Activated CD4-positive, alpha-beta T cell treated with anti-CD3 and anti-CD28 coated beads, Interleukin-2, amount 50 U/mL, for 16 hours (primary cell): ENCODE measurements at regions not wholly inside any gene's neighbourhood (a gene's known extent, or its start where the extent isn't known, plus 50 kb on each side); places are given as distances from the start of the nearest gene placed in this dataset.
A peak's percentile ranks its signal among the peaks of the same experiment; 100 is the strongest.
"Not testable (repeated sequence)": the region's sequence is repeated elsewhere in the genome, so short reads cannot be mapped to it uniquely, and the experiment has no call there.

Source experiments
- DNase-seq: peaks from one replicate; pipeline ENCODE4 v3.0.0-alpha.2; 2020

DNA sequence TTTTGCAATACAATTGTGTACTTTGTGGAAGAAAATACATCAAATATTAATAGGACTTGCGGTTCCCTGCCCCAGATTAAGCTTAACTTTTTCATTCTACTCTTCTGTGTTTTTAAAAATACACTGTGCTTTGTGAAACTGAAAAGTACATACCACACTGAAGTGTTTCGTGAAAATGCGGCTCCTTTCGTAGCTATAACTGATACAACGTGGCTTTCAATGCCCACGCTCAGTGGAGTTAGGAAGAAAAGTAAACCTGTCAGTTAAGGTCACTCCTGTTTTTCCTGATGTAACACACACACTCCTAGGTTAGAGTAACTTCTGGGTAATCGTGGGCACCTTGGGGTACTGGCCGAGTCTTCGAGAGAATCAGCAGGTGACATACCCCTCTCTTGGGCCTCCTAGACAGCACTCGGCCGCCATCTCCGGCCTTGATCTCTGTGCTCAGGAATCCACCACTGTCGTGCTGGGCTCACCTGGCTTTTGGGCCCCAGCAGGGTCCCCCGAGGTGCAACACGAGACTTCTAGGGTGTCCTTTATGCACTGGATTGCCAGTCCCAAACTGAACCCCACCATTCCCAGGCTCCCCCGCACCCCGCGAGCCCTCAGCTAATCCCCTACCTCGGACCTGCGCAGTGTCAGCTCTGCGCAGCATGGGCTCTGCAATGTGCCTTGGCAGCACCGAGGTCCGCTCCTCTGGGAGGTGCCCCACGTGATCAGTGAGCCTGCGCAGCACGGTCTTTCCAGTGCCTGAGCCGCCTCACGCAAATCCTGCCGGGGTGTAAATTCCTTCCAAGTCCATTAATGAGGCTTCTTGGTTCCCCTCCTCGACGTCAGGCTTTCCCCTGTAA lies 162.6 kb upstream of the INTU start:
- DNase-seq: no peak

- not testable (repeated sequence) for DNase-seq
Observed at GRCh38 chr4:127478271-127478670, 154.5 kb upstream of the INTU start.

GRCh38 chr4:127479031-127479622 lies 153.6 kb upstream of the INTU start:
- no peak for DNase-seq

GRCh38 chr4:127482049-127482448 lies 150.7 kb upstream of the INTU start:
- no peak for DNase-seq

- DNase-seq: no peak
Observed at GRCh38 chr4:127484117-127484516, 148.6 kb upstream of the INTU start.

- DNase-seq: no peak
Observed at GRCh38 chr4:127486248-127486647, 146.5 kb upstream of the INTU start.

GRCh38 chr4:127491571-127491970 lies 141.2 kb upstream of the INTU start:
- no peak for DNase-seq

GRCh38 chr4:127496875-127497274 lies 135.9 kb upstream of the INTU start:
- DNase-seq: peak; percentile 15

- no peak for DNase-seq
Observed at GRCh38 chr4:127498366-127498765, 134.4 kb upstream of the INTU start.

- DNase-seq: no peak
Observed at GRCh38 chr4:127500242-127500641, 132.5 kb upstream of the INTU start.

- DNase-seq: no peak
Observed at GRCh38 chr4:127501103-127501502, 131.7 kb upstream of the INTU start.

DNA sequence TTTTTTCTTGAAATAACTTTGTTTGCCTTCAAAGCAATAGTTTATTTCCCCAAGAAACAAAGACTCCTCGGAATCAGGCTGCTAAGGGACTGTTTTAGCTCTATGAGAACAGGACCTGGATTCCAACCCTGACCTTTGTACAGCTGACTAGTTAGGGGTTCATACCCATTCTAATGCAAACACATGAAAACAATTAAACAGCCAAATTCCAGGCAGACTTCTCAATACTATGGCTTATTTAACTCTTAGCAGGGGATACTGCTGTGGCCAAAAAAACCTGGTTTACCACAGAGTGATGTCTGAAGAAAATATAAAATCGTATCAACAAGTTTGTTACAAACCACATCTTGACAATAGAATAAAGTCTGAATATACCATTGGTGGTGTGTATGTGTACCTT lies 129.6 kb upstream of the INTU start:
- no peak for DNase-seq

- DNase-seq: no peak
Observed at GRCh38 chr4:127505203-127505602, 127.6 kb upstream of the INTU start.

DNA sequence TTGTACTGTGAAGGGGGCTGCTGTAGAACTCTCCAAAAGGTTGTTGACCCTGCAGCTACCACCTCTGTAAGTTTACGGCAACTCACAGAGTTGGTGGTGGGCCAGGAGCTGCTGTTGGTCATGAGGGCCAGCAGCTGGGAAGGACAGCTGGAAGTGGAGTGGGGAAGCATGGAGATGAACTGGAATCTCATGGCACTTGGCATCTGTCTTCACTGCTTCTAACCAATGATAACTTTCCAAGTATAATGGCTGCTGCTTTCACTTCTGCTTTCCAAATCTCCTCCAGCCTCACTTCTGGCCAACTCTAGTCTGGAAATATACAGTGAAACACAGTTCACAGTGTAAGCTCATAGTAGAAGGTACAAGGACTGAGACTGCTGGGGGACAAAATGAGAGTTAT lies 126.5 kb upstream of the INTU start:
- no peak for DNase-seq

DNA sequence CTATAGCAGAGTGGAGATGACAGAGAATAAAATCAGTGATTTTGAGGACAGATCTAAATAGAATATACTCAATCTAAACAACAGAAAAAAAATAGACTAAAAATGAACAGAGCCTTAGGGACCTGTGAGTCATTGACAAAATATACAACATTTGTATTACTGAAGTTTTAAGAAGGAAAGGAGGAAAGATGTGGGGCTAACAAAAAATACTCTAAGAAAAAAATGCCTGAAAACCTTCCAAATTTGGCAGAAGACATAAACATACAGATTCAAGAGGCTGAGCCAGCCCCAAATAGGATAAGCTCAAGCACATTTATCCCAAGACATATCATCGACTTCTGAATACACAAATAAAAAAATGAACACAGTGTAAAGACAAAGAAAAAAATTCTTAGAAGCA lies 123.6 kb upstream of the INTU start:
- DNase-seq: no peak

GRCh38 chr4:127512672-127513071 lies 120.1 kb upstream of the INTU start:
- not testable (repeated sequence) for DNase-seq

DNA sequence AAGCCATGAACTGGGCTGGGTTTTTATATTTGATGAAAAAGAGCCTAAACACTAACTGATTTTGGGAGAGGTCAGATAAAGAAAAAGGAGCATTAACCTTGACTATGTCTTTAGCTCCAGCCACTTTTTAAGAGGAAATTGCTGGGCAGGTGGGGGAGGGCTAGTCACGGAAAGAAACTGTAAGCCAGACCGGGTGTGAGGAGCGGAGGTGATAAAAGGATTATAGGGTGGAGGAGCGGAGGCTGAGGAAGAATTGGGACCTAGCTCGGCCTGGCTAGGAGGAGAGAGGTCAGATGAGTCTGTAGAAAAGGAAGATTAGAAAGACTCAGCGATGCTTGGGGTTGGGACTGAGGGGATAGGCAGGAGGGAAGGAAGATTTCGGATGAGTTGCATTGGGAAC lies 117.5 kb upstream of the INTU start:
- not testable (repeated sequence) for DNase-seq

- no peak for DNase-seq
Observed at GRCh38 chr4:127518046-127518445, 114.7 kb upstream of the INTU start.

GRCh38 chr4:127521463-127521862 lies 111.3 kb upstream of the INTU start:
- no peak for DNase-seq

GRCh38 chr4:127523369-127523768 lies 109.4 kb upstream of the INTU start:
- DNase-seq: no peak

DNA sequence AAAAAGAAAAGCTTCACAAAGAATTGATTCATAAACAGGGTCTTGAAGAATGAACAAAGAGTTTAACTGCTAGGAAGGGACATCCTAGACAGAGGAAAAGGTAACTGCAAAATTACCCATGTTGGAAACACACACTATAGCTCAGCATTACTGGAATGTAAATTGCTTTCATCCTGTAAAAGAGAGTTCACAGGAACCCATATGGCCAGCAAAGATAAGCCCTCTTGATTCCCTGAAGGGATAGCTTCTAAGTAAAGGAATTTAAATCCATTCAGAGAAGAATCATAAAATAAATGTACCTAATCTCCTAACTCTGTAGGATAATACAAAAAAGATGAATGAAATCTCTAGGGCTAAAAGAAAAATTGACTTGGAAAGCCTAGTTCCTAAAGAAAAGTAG lies 107.1 kb upstream of the INTU start:
- no peak for DNase-seq

- DNase-seq: no peak
Observed at GRCh38 chr4:127528302-127528701, 104.5 kb upstream of the INTU start.

GRCh38 chr4:127529879-127530278 lies 102.9 kb upstream of the INTU start:
- DNase-seq: not testable (repeated sequence)

- no peak for DNase-seq
Observed at GRCh38 chr4:127533028-127533700, 99.6 kb upstream of the INTU start.
